PC-3 (cell line): ENCODE measurements at regions not wholly inside any gene's neighbourhood (a gene's known extent, or its start where the extent isn't known, plus 50 kb on each side); places are given as distances from the start of the nearest gene placed in this dataset.

Source experiments
- ATAC-seq: fragments of 200-7000 bp; cut with Tn5 transposase; 2 replicates; pipeline ENCODE4 v1.9.1; 2020; ENCODE audit warnings: mild to moderate bottlenecking, moderate library complexity
- BruUV-seq: library from RNA; stranded (reverse); fragments of 400-500 nt; replicated peaks from 2 replicates; lab custom pipeline; 2021; lab: Mats Ljungman, UMichigan
- CTCF ChIA-PET: fragments of 300-600 bp; sonication (Branson Sonifier 250); formaldehyde crosslinking; loops from one replicate; lab custom pipeline; 2022; ENCODE audit warnings: antibody characterized with exemption; lab: Charles Lee
- POLR2A ChIA-PET: fragments of 300-600 bp; sonication (Branson Sonifier 250); formaldehyde crosslinking; loops from one replicate; lab custom pipeline; 2022; ENCODE audit warnings: antibody characterized with exemption; ENCODE audit not compliant: unreplicated experiment; lab: Charles Lee
- DNase-seq: peaks from one replicate; pipeline ENCODE4 v3.0.0-alpha.2; 2015
- H2AFZ ChIP-seq: fragments of 300-600 bp; sonication (generic); 2 replicates; pipeline ENCODE4 v1.6.0; 2016; ENCODE audit warnings: antibody characterized with exemption, low read length
- H3F3A ChIP-seq: fragments of 300-600 bp; sonication (generic); one replicate; pipeline ENCODE4 v1.6.0; 2017; ENCODE audit warnings: antibody characterized with exemption, low read length, control low read depth, mild to moderate bottlenecking; ENCODE audit not compliant: unreplicated experiment
- H3K27ac ChIP-seq: fragments of 300-600 bp; sonication (generic); 2 replicates; pipeline ENCODE4 v1.5.1; 2016; ENCODE audit warnings: mild to moderate bottlenecking, low read length
- H3K27me3 ChIP-seq: fragments of 300-600 bp; sonication (generic); 2 replicates; pipeline ENCODE4 v1.6.1; 2016; ENCODE audit warnings: low read length, mixed read lengths
- H3K36me3 ChIP-seq: fragments of 300-600 bp; sonication (generic); 2 replicates; pipeline ENCODE4 v1.6.1; 2016; ENCODE audit warnings: low read depth, mixed run types, low read length, mixed read lengths
- H3K4me1 ChIP-seq: fragments of 300-600 bp; sonication (generic); 2 replicates; pipeline ENCODE4 v1.5.1; 2016; ENCODE audit warnings: low read length; ENCODE audit not compliant: insufficient read depth
- H3K4me2 ChIP-seq: fragments of 300-600 bp; sonication (generic); 2 replicates; pipeline ENCODE4 v1.6.0; 2016; ENCODE audit warnings: low read length
- H3K4me3 ChIP-seq: fragments of 300-600 bp; sonication (generic); 2 replicates; pipeline ENCODE4 v1.5.1; 2016; ENCODE audit warnings: mild to moderate bottlenecking, low read length, mixed read lengths
- H3K79me2 ChIP-seq: fragments of 300-600 bp; sonication (generic); 2 replicates; pipeline ENCODE4 v1.6.1; 2017; ENCODE audit warnings: low read length, mixed read lengths
- H3K9ac ChIP-seq: fragments of 300-600 bp; sonication (generic); 2 replicates; pipeline ENCODE4 v1.6.0; 2016; ENCODE audit warnings: mild to moderate bottlenecking, low read length
- H3K9me2 ChIP-seq: fragments of 300-600 bp; sonication (generic); replicated peaks from 2 replicates; pipeline ENCODE4 v1.6.1; 2016; ENCODE audit warnings: mixed run types, low read length, mixed read lengths
- H3K9me3 ChIP-seq: fragments of 300-600 bp; sonication (generic); 2 replicates; pipeline ENCODE4 v1.6.1; 2016; ENCODE audit warnings: low read length, mixed read lengths
- H4K20me1 ChIP-seq: fragments of 300-600 bp; sonication (generic); 2 replicates; pipeline ENCODE4 v1.6.1; 2016; ENCODE audit warnings: low read length, mixed read lengths
- CTCF ChIP-seq: fragments of 300-600 bp; sonication (generic); conservative IDR thresholded peaks from 2 replicates; pipeline ENCODE4 v1.5.1; 2017; ENCODE audit warnings: antibody characterized with exemption, low read depth, mild to moderate bottlenecking, low read length
- EZH2 ChIP-seq: fragments of 300-600 bp; sonication (generic); IDR thresholded peaks from one replicate; pipeline ENCODE4 v1.6.1; 2017; ENCODE audit warnings: antibody characterized with exemption, mild to moderate bottlenecking, low read length; ENCODE audit not compliant: unreplicated experiment
- EZH2phosphoT487 ChIP-seq: fragments of 300-600 bp; sonication (generic); IDR thresholded peaks from 2 replicates; pipeline ENCODE4 v1.6.1; 2018; ENCODE audit warnings: mild to moderate bottlenecking, antibody characterized with exemption, low read length, borderline replicate concordance
- intact Hi-C: fragments of 100-400 bp; cut with micrococcal nuclease; formaldehyde crosslinking; loops from 2 replicates; pipeline ENCODE4 v1.9.0; 2023

- Histone ChIP-seq H3K9ac (no peak overlapping the region), H3K9me3 (no peaks in the 10 kb centered on the region), H3K4me3 (no peak overlapping the region), H3F3A (no peaks in the 10 kb centered on the region), H4K20me1 (no peaks in the 10 kb centered on the region), H3K27ac (no peak overlapping the region), H2AFZ (no peak overlapping the region), H3K9me2 (no peaks in the 10 kb centered on the region), H3K27me3 (no peaks in the 10 kb centered on the region), H3K36me3 (no peaks in the 10 kb centered on the region), H3K4me2 (no peak overlapping the region), H3K79me2 (no peaks in the 10 kb centered on the region), H3K4me1 (no peaks in the 10 kb centered on the region)
- ATAC-seq (peak; percentile 27; the same call in 1 of the 2 replicates), DNase-seq (peak; percentile 46)
- BruUV-seq = no TSS peak
- ChIA-PET CTCF (no interaction called here), POLR2A (no interaction called here)
- intact Hi-C loops = no loop called here
- TF ChIP-seq EZH2 (no peak), CTCF (peak; percentile 60), EZH2phosphoT487 (no peak)
Measured at GRCh38 chr22:33209930-33210784, 152.0 kb upstream of the SYN3 start.

GRCh38 chr22:33204408-33204807 lies 146.2 kb upstream of the SYN3 start:
- intact Hi-C loops = no loop called here
- DNase-seq = no peak
- no peak overlapping the region for H3K9ac ChIP-seq
- no peak overlapping the region for H3K4me3 ChIP-seq
- no peak for ATAC-seq
- no peaks in the 10 kb centered on the region for H4K20me1 ChIP-seq
- no peaks in the 10 kb centered on the region for H3K9me3 ChIP-seq
- CTCF ChIA-PET = no interaction called here
- POLR2A ChIA-PET = no interaction called here
- H3K4me2 ChIP-seq = no peak overlapping the region
- BruUV-seq = no TSS peak
- H3K4me1 ChIP-seq = no peaks in the 10 kb centered on the region
- no peaks in the 10 kb centered on the region for H3K9me2 ChIP-seq
- H3K36me3 ChIP-seq = no peaks in the 10 kb centered on the region
- H3K27ac ChIP-seq = no peak overlapping the region
- TF ChIP-seq EZH2 (no peak), CTCF (no peak), EZH2phosphoT487 (no peak)
- no peaks in the 10 kb centered on the region for H3K79me2 ChIP-seq
- no peaks in the 10 kb centered on the region for H3K27me3 ChIP-seq
- no peaks in the 10 kb centered on the region for H3F3A ChIP-seq
- H2AFZ ChIP-seq = no peak overlapping the region

GRCh38 chr22:33202455-33202854 lies 144.3 kb upstream of the SYN3 start:
- no peak for ATAC-seq
- Histone ChIP-seq H4K20me1 (no peaks in the 10 kb centered on the region), H3K9me3 (no peaks in the 10 kb centered on the region), H3K27me3 (no peaks in the 10 kb centered on the region), H3K4me2 (no peak overlapping the region), H3K9me2 (no peaks in the 10 kb centered on the region), H3K4me3 (no peak overlapping the region), H2AFZ (no peak overlapping the region), H3K27ac (no peak overlapping the region), H3K9ac (no peak overlapping the region), H3F3A (no peaks in the 10 kb centered on the region), H3K79me2 (no peaks in the 10 kb centered on the region), H3K36me3 (no peaks in the 10 kb centered on the region), H3K4me1 (no peaks in the 10 kb centered on the region)
- no TSS peak for BruUV-seq
- DNase-seq = no peak
- CTCF ChIA-PET = no interaction called here
- POLR2A ChIA-PET = no interaction called here
- TF ChIP-seq EZH2 = no peak
- intact Hi-C loops = no loop called here
